ENCODE measurements at regions not wholly inside any gene's neighbourhood (a gene's known extent, or its start where the extent isn't known, plus 50 kb on each side); places are given as distances from the start of the nearest gene placed in this dataset.

DNA sequence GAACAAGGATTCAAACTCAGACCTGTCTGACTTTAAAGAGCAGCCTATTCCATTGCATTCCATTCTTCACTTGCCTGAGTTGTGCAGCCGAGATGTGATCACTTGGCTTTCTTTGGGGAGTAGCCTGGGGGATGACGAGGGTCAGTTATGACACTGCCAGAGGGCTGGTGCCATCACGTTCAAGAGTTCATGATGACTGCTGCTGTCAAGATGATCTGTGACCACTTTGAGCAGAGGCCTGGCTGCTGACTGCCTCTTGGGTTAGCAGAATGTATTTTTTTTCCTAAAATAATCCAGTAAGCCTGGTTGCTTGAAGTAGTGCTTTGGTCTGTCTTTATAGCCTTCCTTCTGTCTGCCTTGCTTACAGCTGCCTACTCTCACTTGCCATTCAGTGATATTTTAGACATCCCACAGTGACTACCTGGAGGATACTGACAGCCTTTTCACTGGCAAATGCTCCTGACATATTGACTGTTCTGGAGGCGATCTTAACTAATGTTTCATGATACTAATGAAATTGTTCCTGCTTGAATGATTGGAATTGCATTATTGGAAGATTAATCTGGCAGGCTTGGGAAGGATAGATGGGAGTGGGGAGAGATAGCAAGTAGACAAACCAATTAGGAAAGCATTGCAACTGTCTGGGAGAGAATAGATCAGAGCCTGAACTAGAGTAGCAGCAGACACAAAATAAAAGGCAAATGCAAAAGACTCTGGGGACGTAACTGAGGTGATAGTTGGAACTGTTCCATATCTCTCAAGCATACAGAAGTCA, 221.6 kb upstream of the LCORL start:
- TF ChIP-seq, protein P1, sequence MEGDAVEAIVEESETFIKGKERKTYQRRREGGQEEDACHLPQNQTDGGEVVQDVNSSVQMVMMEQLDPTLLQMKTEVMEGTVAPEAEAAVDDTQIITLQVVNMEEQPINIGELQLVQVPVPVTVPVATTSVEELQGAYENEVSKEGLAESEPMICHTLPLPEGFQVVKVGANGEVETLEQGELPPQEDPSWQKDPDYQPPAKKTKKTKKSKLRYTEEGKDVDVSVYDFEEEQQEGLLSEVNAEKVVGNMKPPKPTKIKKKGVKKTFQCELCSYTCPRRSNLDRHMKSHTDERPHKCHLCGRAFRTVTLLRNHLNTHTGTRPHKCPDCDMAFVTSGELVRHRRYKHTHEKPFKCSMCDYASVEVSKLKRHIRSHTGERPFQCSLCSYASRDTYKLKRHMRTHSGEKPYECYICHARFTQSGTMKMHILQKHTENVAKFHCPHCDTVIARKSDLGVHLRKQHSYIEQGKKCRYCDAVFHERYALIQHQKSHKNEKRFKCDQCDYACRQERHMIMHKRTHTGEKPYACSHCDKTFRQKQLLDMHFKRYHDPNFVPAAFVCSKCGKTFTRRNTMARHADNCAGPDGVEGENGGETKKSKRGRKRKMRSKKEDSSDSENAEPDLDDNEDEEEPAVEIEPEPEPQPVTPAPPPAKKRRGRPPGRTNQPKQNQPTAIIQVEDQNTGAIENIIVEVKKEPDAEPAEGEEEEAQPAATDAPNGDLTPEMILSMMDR (IDR thresholded peaks at IDR 0.05): no peak
- TF ChIP-seq POLR2A (IDR thresholded peaks at IDR 0.05) (no peak), EP300 (IDR thresholded peaks at IDR 0.05) (no peak)
